Right atrium auricular region (tissue), 2 donors: ENCODE measurements at regions not wholly inside any gene's neighbourhood (a gene's known extent, or its start where the extent isn't known, plus 50 kb on each side); places are given as distances from the start of the nearest gene placed in this dataset.

Experiments used
- DNase-seq: peaks from one replicate; pipeline ENCODE4 v3.0.0-alpha.2; 2019; ENCODE audit warnings: low spot score
- H3K27ac ChIP-seq, 2 donors: fragments of 200-600 bp; sonication (generic); 1 replicate in 1 of 2; 2 replicates in 1 of 2; pipeline ENCODE4 v1.5.1; 2016 to 2019
- H3K27me3 ChIP-seq, 2 donors: fragments of 200-600 bp; sonication (generic); one replicate each; pipeline versions ENCODE4 v1.5.1 to v1.6.0; 2017 to 2019
- H3K36me3 ChIP-seq: fragments of 200-600 bp; sonication (generic); one replicate; pipeline ENCODE4 v1.5.1; 2016
- H3K4me1 ChIP-seq, 2 donors: fragments of 200-600 bp; sonication (generic); one replicate each; pipeline versions ENCODE4 v1.5.1 to v1.6.0; 2017 to 2019
- H3K4me3 ChIP-seq, 2 donors: fragments of 200-600 bp; sonication (generic); 1 replicate in 1 of 2; 2 replicates in 1 of 2; pipeline ENCODE4 v1.5.1; 2017 to 2019; ENCODE audit warnings: mild to moderate bottlenecking in 1 of 2, moderate library complexity in 1 of 2
- H3K9me3 ChIP-seq, 2 donors: fragments of 200-600 bp; sonication (generic); one replicate each; pipeline ENCODE4 v1.5.1; 2019
- TF ChIP-seq, protein P1 (sequence below), 2 donors: fragments of 200-600 bp; sonication (generic); IDR thresholded peaks; one replicate each; pipeline ENCODE4 v1.5.1; 2019; ENCODE audit warnings: antibody characterized with exemption in 2 of 2

GRCh38 chr9:96072930-96073329, 197.4 kb downstream of the ERCC6L2 start:
- no peak overlapping the region for H3K4me3 ChIP-seq
- no peak for DNase-seq
- H3K27ac ChIP-seq, result no peak overlapping the region
- TF ChIP-seq, protein P1, sequence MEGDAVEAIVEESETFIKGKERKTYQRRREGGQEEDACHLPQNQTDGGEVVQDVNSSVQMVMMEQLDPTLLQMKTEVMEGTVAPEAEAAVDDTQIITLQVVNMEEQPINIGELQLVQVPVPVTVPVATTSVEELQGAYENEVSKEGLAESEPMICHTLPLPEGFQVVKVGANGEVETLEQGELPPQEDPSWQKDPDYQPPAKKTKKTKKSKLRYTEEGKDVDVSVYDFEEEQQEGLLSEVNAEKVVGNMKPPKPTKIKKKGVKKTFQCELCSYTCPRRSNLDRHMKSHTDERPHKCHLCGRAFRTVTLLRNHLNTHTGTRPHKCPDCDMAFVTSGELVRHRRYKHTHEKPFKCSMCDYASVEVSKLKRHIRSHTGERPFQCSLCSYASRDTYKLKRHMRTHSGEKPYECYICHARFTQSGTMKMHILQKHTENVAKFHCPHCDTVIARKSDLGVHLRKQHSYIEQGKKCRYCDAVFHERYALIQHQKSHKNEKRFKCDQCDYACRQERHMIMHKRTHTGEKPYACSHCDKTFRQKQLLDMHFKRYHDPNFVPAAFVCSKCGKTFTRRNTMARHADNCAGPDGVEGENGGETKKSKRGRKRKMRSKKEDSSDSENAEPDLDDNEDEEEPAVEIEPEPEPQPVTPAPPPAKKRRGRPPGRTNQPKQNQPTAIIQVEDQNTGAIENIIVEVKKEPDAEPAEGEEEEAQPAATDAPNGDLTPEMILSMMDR (IDR thresholded peaks at IDR 0.05), result no peak
- peaks cover 0 to 10% of the 10 kb centered on the region in 2 donors for H3K4me1 ChIP-seq
- no peaks in the 10 kb centered on the region for H3K36me3 ChIP-seq
- no peaks in the 10 kb centered on the region for H3K27me3 ChIP-seq
- H3K9me3 ChIP-seq, result no peaks in the 10 kb centered on the region

GRCh38 chr9:96071815-96072124, 196.3 kb downstream of the ERCC6L2 start:
- H3K4me1 ChIP-seq, result peaks cover 0 to 10% of the 10 kb centered on the region in 2 donors
- DNase-seq, result no peak
- TF ChIP-seq, protein P1 (IDR thresholded peaks at IDR 0.05), result no peak
- H3K9me3 ChIP-seq, result no peaks in the 10 kb centered on the region
- no peak overlapping the region for H3K27ac ChIP-seq
- H3K27me3 ChIP-seq, result no peaks in the 10 kb centered on the region
- no peak overlapping the region for H3K4me3 ChIP-seq
- H3K36me3 ChIP-seq, result no peaks in the 10 kb centered on the region

DNA sequence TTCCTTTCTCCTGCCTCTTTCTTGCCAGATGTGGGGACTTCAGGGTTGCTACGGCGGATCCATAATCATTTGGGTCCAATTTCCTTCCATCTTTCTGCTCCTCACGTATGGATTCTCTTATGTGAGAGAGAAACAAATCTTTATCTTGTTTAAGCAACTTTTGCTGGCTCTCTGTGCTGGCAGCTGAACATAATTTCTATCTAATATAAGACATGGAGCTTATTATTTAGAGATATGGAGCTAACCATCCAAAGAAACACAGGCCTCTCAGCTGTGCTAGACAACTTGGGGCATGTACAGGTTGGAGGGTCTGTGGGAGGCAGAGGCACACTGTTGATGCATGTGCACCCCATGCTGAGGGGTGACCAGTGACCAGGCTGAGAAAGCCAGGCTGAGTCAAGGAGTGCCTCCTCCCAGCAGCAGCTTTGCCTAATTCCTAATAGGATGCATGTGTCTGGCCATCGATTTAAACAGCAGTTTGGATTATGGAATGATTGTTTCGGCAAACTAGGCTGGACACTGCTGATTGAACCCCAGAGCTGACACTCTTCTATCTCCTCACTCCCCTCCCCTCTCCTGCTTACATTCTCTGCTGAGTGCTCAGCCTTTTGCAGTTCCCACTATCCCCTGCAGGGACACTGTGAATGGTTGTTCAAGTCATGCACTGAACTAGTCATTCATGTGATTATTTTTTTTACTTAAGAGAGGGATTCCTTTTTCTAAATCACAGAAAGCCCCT, 195.8 kb downstream of the ERCC6L2 start:
- H3K27me3 ChIP-seq, result no peaks in the 10 kb centered on the region
- peaks cover 0 to 10% of the 10 kb centered on the region in 2 donors for H3K4me1 ChIP-seq
- TF ChIP-seq, protein P1 (IDR thresholded peaks at IDR 0.05), result peak; percentile 27 to 45
- H3K4me3 ChIP-seq, result no peak overlapping the region
- no peak overlapping the region for H3K27ac ChIP-seq
- no peak for DNase-seq
- H3K9me3 ChIP-seq, result no peaks in the 10 kb centered on the region
- H3K36me3 ChIP-seq, result no peaks in the 10 kb centered on the region

- no peak overlapping the region for H3K27ac ChIP-seq
- DNase-seq, result no peak
- TF ChIP-seq, protein P1 (IDR thresholded peaks at IDR 0.05), result no peak
- no peak overlapping the region for H3K4me3 ChIP-seq
- no peaks in the 10 kb centered on the region for H3K36me3 ChIP-seq
- no peaks in the 10 kb centered on the region for H3K27me3 ChIP-seq
- H3K9me3 ChIP-seq, result no peaks in the 10 kb centered on the region
- peaks cover 0 to 10% of the 10 kb centered on the region in 2 donors for H3K4me1 ChIP-seq
Measured at GRCh38 chr9:96069629-96070220, 194.2 kb downstream of the ERCC6L2 start.

- H3K36me3 ChIP-seq, result no peaks in the 10 kb centered on the region
- H3K4me1 ChIP-seq, result peaks cover 0 to 4% of the 10 kb centered on the region in 2 donors
- H3K27ac ChIP-seq, result no peak overlapping the region
- no peak for DNase-seq
- no peaks in the 10 kb centered on the region for H3K27me3 ChIP-seq
- no peaks in the 10 kb centered on the region for H3K9me3 ChIP-seq
- no peak overlapping the region for H3K4me3 ChIP-seq
- TF ChIP-seq, protein P1 (IDR thresholded peaks at IDR 0.05), result no peak
Measured at GRCh38 chr9:96068511-96068910, 193.0 kb downstream of the ERCC6L2 start.
